Tibial nerve (tissue), 4 donors: ENCODE measurements at regions not wholly inside any gene's neighbourhood (a gene's known extent, or its start where the extent isn't known, plus 50 kb on each side); places are given as distances from the start of the nearest gene placed in this dataset.

Experiments used
- DNase-seq, 2 donors: peaks; one replicate each; pipeline ENCODE4 v3.0.0-alpha.2; 2019; ENCODE audit warnings: low spot score in 2 of 2
- H3K27ac ChIP-seq, 4 donors: fragments of 200-600 bp; sonication (generic) in 3 of 4; one replicate each; pipeline ENCODE4 v1.5.1; 2017 to 2019; ENCODE audit warnings: mild to moderate bottlenecking in 1 of 4
- H3K27me3 ChIP-seq, 2 donors: fragments of 200-600 bp; sonication (generic) in 1 of 2; one replicate each; pipeline versions ENCODE4 v1.5.1 to v1.6.0; 2017 to 2019
- H3K36me3 ChIP-seq, 3 donors: fragments of 200-600 bp; sonication (generic); one replicate each; pipeline ENCODE4 v1.5.1; 2018 to 2019
- H3K4me1 ChIP-seq, 4 donors: fragments of 200-600 bp; sonication (generic) in 3 of 4; one replicate each; pipeline ENCODE4 v1.5.1; 2017 to 2019
- H3K4me3 ChIP-seq, 4 donors: fragments of 200-600 bp; sonication (generic) in 3 of 4; one replicate each; pipeline ENCODE4 v1.5.1; 2017 to 2019; ENCODE audit warnings: mild to moderate bottlenecking in 1 of 4, moderate library complexity in 1 of 4
- H3K9me3 ChIP-seq, 4 donors: fragments of 200-600 bp; sonication (generic) in 3 of 4; one replicate each; pipeline ENCODE4 v1.5.1; 2017 to 2019
- EP300 ChIP-seq, 2 donors: sonication (generic); formaldehyde crosslinking; IDR thresholded peaks; one replicate each; pipeline ENCODE4 v1.6.1; 2017; ENCODE audit warnings: antibody characterized with exemption in 2 of 2, mild to moderate bottlenecking in 1 of 2
- POLR2A ChIP-seq, 2 donors: fragments of 450-650 bp; IDR thresholded peaks; one replicate each; pipeline ENCODE4 v1.6.1; 2017; ENCODE audit warnings: antibody characterized with exemption in 2 of 2, mild to moderate bottlenecking in 2 of 2, moderate library complexity in 2 of 2
- WGBS, 2 donors: methylation state at CpG; one replicate each; pipeline ENCODE4 v1.1.5; 2018; 5-methylcytosine and 5-hydroxymethylcytosine counted together
- TF ChIP-seq, protein P1 (sequence below), 5 experiments: fragments of 200-600 bp in 3 of 5; fragments of 450-650 bp in 2 of 5; sonication (generic) in 3 of 5; IDR thresholded peaks; one replicate each; pipeline ENCODE4 v1.5.1; 2016 to 2019; ENCODE audit warnings: antibody characterized with exemption in 5 of 5, mild to moderate bottlenecking in 3 of 5, moderate library complexity in 2 of 5

DNA sequence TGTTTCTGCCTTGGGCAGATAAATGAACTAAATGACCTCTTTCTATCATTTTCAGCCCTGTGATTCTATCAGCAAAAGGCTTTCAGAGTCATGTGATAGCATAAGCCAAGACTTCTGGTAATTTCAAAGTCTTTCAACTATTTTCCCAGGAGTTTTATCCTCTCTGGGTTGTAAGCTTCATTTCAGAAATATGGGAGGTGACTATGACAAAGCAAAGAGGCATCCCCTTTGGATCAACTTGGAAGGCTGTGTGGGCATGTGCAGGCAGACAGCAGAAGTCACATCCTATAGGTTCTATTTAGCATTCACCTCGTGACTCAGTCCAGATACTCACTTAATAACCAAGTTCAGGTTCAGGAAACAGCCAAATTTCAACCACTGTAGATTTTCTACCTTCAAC lies 149.0 kb upstream of the FST start:
- no peaks in the 10 kb centered on the region for H3K9me3 ChIP-seq
- H3K27me3 ChIP-seq = no peaks in the 10 kb centered on the region
- H3K27ac ChIP-seq = no peak overlapping the region
- TF ChIP-seq EP300 (IDR thresholded peaks at IDR 0.05) (no peak), POLR2A (IDR thresholded peaks at IDR 0.05) (no peak)
- TF ChIP-seq, protein P1, sequence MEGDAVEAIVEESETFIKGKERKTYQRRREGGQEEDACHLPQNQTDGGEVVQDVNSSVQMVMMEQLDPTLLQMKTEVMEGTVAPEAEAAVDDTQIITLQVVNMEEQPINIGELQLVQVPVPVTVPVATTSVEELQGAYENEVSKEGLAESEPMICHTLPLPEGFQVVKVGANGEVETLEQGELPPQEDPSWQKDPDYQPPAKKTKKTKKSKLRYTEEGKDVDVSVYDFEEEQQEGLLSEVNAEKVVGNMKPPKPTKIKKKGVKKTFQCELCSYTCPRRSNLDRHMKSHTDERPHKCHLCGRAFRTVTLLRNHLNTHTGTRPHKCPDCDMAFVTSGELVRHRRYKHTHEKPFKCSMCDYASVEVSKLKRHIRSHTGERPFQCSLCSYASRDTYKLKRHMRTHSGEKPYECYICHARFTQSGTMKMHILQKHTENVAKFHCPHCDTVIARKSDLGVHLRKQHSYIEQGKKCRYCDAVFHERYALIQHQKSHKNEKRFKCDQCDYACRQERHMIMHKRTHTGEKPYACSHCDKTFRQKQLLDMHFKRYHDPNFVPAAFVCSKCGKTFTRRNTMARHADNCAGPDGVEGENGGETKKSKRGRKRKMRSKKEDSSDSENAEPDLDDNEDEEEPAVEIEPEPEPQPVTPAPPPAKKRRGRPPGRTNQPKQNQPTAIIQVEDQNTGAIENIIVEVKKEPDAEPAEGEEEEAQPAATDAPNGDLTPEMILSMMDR (IDR thresholded peaks at IDR 0.05) = no peak
- peaks cover 0 to 4% (median 0%) of the 10 kb centered on the region in 4 donors for H3K4me1 ChIP-seq
- no peak for DNase-seq
- WGBS, 2 donors = 74 to 95% methylated on average over 1 of the region's 1 CpG
- no peak overlapping the region for H3K4me3 ChIP-seq
- no peaks in the 10 kb centered on the region for H3K36me3 ChIP-seq

DNA sequence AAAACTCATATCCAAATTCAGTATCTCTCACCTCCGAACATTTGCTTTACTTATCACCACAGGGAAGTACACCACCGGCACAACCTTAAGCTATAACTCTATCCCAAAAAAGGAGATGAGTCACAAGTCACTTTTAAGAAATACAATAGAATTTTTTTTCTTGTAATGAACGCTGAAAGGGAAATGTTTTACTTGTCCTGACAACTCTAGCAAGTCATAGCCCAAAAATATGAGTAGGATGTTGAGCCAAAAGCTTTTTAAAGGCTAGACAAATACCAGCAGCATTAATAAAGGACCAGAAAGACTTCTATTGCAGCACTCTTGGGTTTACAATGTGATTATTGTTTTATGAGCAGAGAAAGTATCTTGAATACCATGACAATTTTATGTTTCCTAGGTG lies 147.3 kb upstream of the FST start:
- H3K36me3 ChIP-seq = no peaks in the 10 kb centered on the region
- WGBS, 2 donors = 42 to 50% methylated on average over 3 of the region's 3 CpGs
- DNase-seq = no peak
- no peak overlapping the region for H3K27ac ChIP-seq
- no peaks in the 10 kb centered on the region for H3K27me3 ChIP-seq
- TF ChIP-seq POLR2A (IDR thresholded peaks at IDR 0.05) (no peak), EP300 (IDR thresholded peaks at IDR 0.05) (no peak)
- TF ChIP-seq, protein P1 (IDR thresholded peaks at IDR 0.05) = no peak
- H3K9me3 ChIP-seq = no peaks in the 10 kb centered on the region
- H3K4me3 ChIP-seq = no peak overlapping the region
- H3K4me1 ChIP-seq = no peaks in the 10 kb centered on the region

- H3K9me3 ChIP-seq = no peaks in the 10 kb centered on the region
- no peak for DNase-seq
- WGBS, 2 donors = 86 to 89% methylated on average over 4 of the region's 4 CpGs
- no peaks in the 10 kb centered on the region for H3K36me3 ChIP-seq
- H3K4me1 ChIP-seq = no peaks in the 10 kb centered on the region
- H3K4me3 ChIP-seq = no peak overlapping the region
- no peak for TF ChIP-seq POLR2A (IDR thresholded peaks at IDR 0.05)
- TF ChIP-seq EP300 (IDR thresholded peaks at IDR 0.05) = no peak
- TF ChIP-seq, protein P1 (IDR thresholded peaks at IDR 0.05) = no peak
- no peak overlapping the region for H3K27ac ChIP-seq
- H3K27me3 ChIP-seq = no peaks in the 10 kb centered on the region
Measured at GRCh38 chr5:53334431-53334941, 145.9 kb upstream of the FST start.

GRCh38 chr5:53335115-53335514 lies 145.3 kb upstream of the FST start:
- no peaks in the 10 kb centered on the region for H3K4me1 ChIP-seq
- H3K36me3 ChIP-seq = no peaks in the 10 kb centered on the region
- no peak overlapping the region for H3K27ac ChIP-seq
- H3K4me3 ChIP-seq = no peak overlapping the region
- 79 to 85% methylated on average over 2 of the region's 2 CpGs for whole genome bisulfite sequencing, 2 donors
- no peak for DNase-seq
- no peaks in the 10 kb centered on the region for H3K27me3 ChIP-seq
- H3K9me3 ChIP-seq = no peaks in the 10 kb centered on the region
- TF ChIP-seq EP300 (IDR thresholded peaks at IDR 0.05) = no peak
- TF ChIP-seq, protein P1 (IDR thresholded peaks at IDR 0.05) = no peak
- no peak for TF ChIP-seq POLR2A (IDR thresholded peaks at IDR 0.05)

DNA sequence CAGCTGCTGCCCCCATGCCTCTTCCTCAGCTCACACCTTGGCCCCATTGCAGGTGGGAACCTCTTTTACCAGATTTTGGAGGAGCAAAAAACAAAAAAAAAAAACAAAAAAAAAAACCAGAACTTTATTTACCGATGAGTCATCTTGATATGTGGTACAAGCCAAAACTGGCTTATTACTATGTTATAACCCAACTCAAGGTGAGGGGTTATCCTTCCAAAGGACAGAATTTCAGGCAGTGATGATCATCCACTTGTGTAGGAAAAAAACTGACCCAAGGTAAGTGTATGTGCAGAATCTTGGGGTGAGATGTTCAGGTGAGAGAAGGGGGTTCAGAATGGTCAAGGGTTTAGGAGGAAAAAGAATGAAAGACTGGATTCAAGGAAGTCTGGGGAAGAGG lies 142.6 kb upstream of the FST start:
- WGBS, 2 donors = 91 to 92% methylated on average over 1 of the region's 1 CpG
- no peaks in the 10 kb centered on the region for H3K36me3 ChIP-seq

More for the DNA sequence above, 142.6 kb upstream of the FST start:
- DNase-seq = no peak
- H3K9me3 ChIP-seq = no peaks in the 10 kb centered on the region
- no peak overlapping the region for H3K27ac ChIP-seq
- no peaks in the 10 kb centered on the region for H3K4me1 ChIP-seq
- TF ChIP-seq EP300 (IDR thresholded peaks at IDR 0.05) = no peak
- TF ChIP-seq POLR2A (IDR thresholded peaks at IDR 0.05) = no peak
- TF ChIP-seq, protein P1 (IDR thresholded peaks at IDR 0.05) = no peak
- H3K27me3 ChIP-seq = no peaks in the 10 kb centered on the region
- H3K4me3 ChIP-seq = no peak overlapping the region
